HepG2 (cell line): ENCODE measurements at regions not wholly inside any gene's neighbourhood (a gene's known extent, or its start where the extent isn't known, plus 50 kb on each side); places are given as distances from the start of the nearest gene placed in this dataset.
A peak's percentile ranks its signal among the peaks of the same experiment; 100 is the strongest.

Experiments used
- ATAC-seq: fragments of 200-7000 bp; cut with Tn5 transposase; 3 replicates; pipeline ENCODE4 v1.9.1; 2020; ENCODE audit warnings: mild to moderate bottlenecking, moderate library complexity
- BruUV-seq: library from RNA; stranded (reverse); fragments of 400-500 nt; replicated peaks from 2 replicates; lab custom pipeline; 2021; lab: Mats Ljungman, UMichigan
- CTCF ChIA-PET: fragments of 300-600 bp; formaldehyde crosslinking; extraction: SDS; loops from one replicate; lab custom pipeline; 2021; ENCODE audit warnings: low total read pairs, inconsistent platforms, low intra/inter-chr PET ratio; lab: Yijun Ruan, JAX
- POLR2A ChIA-PET: fragments of 350-600 bp; sonication (Branson Sonifier 250); formaldehyde crosslinking; loops from one replicate; lab custom pipeline; 2020; ENCODE audit warnings: antibody characterized with exemption, inconsistent platforms; lab: Yijun Ruan, JAX
- DNase-seq: peaks from one replicate; pipeline ENCODE4 v3.0.0-alpha.2; 2015; ENCODE audit warnings: low spot score
- FAIRE-seq: peaks from 3 replicates; lab custom pipeline; 2011; peaks lifted over from hg19 to GRCh38; lab: Jason Lieb, UNC
- H2AFZ ChIP-seq: one replicate; pipeline ENCODE4 v1.6.1; 2011; ENCODE audit warnings: low read length, inconsistent platforms
- H3K27ac ChIP-seq: fragments of 300-600 bp; 3 replicates; pipeline ENCODE4 v1.8.0; 2011; ENCODE audit warnings: mixed run types, mild to moderate bottlenecking, mixed read lengths, low read length, inconsistent platforms; ENCODE audit not compliant: insufficient read depth; ENCODE audit errors: extremely low read length
- H3K27me3 ChIP-seq, 2 experiments: fragments of 200-600 bp in 1 of 2; 2 replicates in 1 of 2; 3 replicates in 1 of 2; pipeline versions ENCODE4 v1.6.0 to v1.8.0; 2011; ENCODE audit warnings: low read length in 2 of 2, mild to moderate bottlenecking in 2 of 2, moderate library complexity in 2 of 2, inconsistent platforms in 1 of 2; ENCODE audit not compliant: insufficient read depth in 2 of 2, control insufficient read depth in 1 of 2
- H3K36me3 ChIP-seq, 2 experiments: fragments of 200-600 bp in 1 of 2; replicated peaks in 1 of 2; 2 replicates in 1 of 2; 3 replicates in 1 of 2; pipeline versions ENCODE4 v1.5.1 to v1.8.0; 2011; ENCODE audit warnings: low read length in 2 of 2, inconsistent platforms in 1 of 2; ENCODE audit not compliant: insufficient read depth in 2 of 2, control insufficient read depth in 1 of 2
- H3K4me1 ChIP-seq: 2 replicates; pipeline ENCODE4 v1.5.1; 2012; ENCODE audit warnings: low read length, inconsistent platforms; ENCODE audit not compliant: insufficient read depth
- H3K4me2 ChIP-seq: 2 replicates; pipeline ENCODE4 v1.6.0; 2011; ENCODE audit warnings: low read depth, low read length, inconsistent platforms
- H3K4me3 ChIP-seq, 3 experiments: fragments of 200-600 bp in 1 of 3; sonication (generic), shearing (Covaris generic) in 1 of 3; replicated peaks in 1 of 3; 2 replicates each; pipeline ENCODE4 v1.5.1; 2011 to 2016; ENCODE audit warnings: low read length in 3 of 3, inconsistent platforms in 2 of 3, low read depth in 2 of 3, mild to moderate bottlenecking in 2 of 3, control low read depth in 1 of 3, mixed read lengths in 1 of 3; ENCODE audit not compliant: insufficient read depth in 1 of 3
- H3K79me2 ChIP-seq: one replicate; pipeline ENCODE4 v1.6.1; 2011; ENCODE audit warnings: low read length, inconsistent platforms; ENCODE audit not compliant: insufficient read depth
- H3K9ac ChIP-seq: 2 replicates; pipeline ENCODE4 v1.6.0; 2011; ENCODE audit warnings: mild to moderate bottlenecking, low read depth, low read length, inconsistent platforms; ENCODE audit not compliant: insufficient read depth
- H3K9me3 ChIP-seq: 2 replicates; pipeline ENCODE4 v1.5.1; 2012; ENCODE audit warnings: mild to moderate bottlenecking, low read length
- H4K20me1 ChIP-seq: 2 replicates; pipeline ENCODE4 v1.6.0; 2011; ENCODE audit warnings: inconsistent platforms, mild to moderate bottlenecking, low read length, moderate library complexity; ENCODE audit not compliant: insufficient read depth
- ATF7 ChIP-seq, 2 experiments: fragments of 450-650 bp in 1 of 2; sonication (generic) in 1 of 2; formaldehyde crosslinking in 1 of 2; IDR thresholded peaks; 2 replicates each; pipeline versions ENCODE4 v1.4.0 to v1.6.1; 2016 to 2020; ENCODE audit warnings: antibody characterized with exemption in 1 of 2, mild to moderate bottlenecking in 1 of 2, missing genetic modification reagents in 1 of 2
- GTF2F1 ChIP-seq: fragments of 150-350 bp; IDR thresholded peaks from 2 replicates; pipeline ENCODE4 v1.6.1; 2014; ENCODE audit warnings: low read length
- SIX4 ChIP-seq: sonication (generic); formaldehyde crosslinking; IDR thresholded peaks from 2 replicates; pipeline ENCODE4 v1.4.0; 2020; ENCODE audit warnings: missing genetic modification reagents
- TSC22D2 ChIP-seq: sonication (generic); formaldehyde crosslinking; IDR thresholded peaks from 2 replicates; pipeline ENCODE4 v1.5.1; 2020; ENCODE audit warnings: missing genetic modification reagents, mild to moderate bottlenecking, borderline replicate concordance
- ZNF33A ChIP-seq: sonication (generic); formaldehyde crosslinking; IDR thresholded peaks from 2 replicates; pipeline ENCODE4 v1.5.1; 2020; ENCODE audit warnings: missing genetic modification reagents, mild to moderate bottlenecking, moderate library complexity, borderline replicate concordance
- ZNF720 ChIP-seq: sonication (generic); formaldehyde crosslinking; IDR thresholded peaks from 2 replicates; pipeline ENCODE4 v1.4.0; 2020; ENCODE audit warnings: missing genetic modification reagents
- WGBS: methylation state at CpG from one replicate; pipeline ENCODE4 v1.1.6; 2017; ENCODE audit warnings: low lambda C conversion rate; 5-methylcytosine and 5-hydroxymethylcytosine counted together
- in situ Hi-C: cut with HindIII; loops from 2 replicates; pipeline ENCODE4 v1.10.0; 2017; ENCODE audit warnings: low pct_unique_long_range_greater_than_20kb; ENCODE audit not compliant: extremely low pct_ligation_motif_present
- intact Hi-C: fragments of 100-400 bp; cut with micrococcal nuclease; formaldehyde crosslinking; loops from one replicate; pipeline ENCODE4 v1.10.0; 2022; ENCODE audit not compliant: unreplicated experiment
- TF ChIP-seq, protein P1 (sequence below): sonication (generic); formaldehyde crosslinking; IDR thresholded peaks from 2 replicates; pipeline ENCODE4 v1.5.1; 2020; ENCODE audit warnings: mild to moderate bottlenecking, missing genetic modification reagents
- TF ChIP-seq, protein P2 (sequence below): sonication (generic); formaldehyde crosslinking; conservative IDR thresholded peaks from 2 replicates; pipeline ENCODE4 v1.4.0; 2020; ENCODE audit warnings: missing genetic modification reagents

- no peaks in the 10 kb centered on the region for H3K79me2 ChIP-seq
- ATAC-seq, result no peak
- no peaks in the 10 kb centered on the region for H3K9me3 ChIP-seq
- H3K27ac ChIP-seq, result no peak overlapping the region
- no peak overlapping the region for H3K4me3 ChIP-seq
- TF ChIP-seq ZNF720 (CRISPR knock-in tag) (no peak), ATF7 (IDR thresholded peaks at IDR 0.05) (peak; percentile 32), ATF7 (CRISPR knock-in tag; IDR thresholded peaks at IDR 0.05) (no peak), ZNF33A (CRISPR knock-in tag) (no peak), TSC22D2 (CRISPR knock-in tag) (no peak), GTF2F1 (no peak), SIX4 (CRISPR knock-in tag) (no peak)
- TF ChIP-seq, protein P1, sequence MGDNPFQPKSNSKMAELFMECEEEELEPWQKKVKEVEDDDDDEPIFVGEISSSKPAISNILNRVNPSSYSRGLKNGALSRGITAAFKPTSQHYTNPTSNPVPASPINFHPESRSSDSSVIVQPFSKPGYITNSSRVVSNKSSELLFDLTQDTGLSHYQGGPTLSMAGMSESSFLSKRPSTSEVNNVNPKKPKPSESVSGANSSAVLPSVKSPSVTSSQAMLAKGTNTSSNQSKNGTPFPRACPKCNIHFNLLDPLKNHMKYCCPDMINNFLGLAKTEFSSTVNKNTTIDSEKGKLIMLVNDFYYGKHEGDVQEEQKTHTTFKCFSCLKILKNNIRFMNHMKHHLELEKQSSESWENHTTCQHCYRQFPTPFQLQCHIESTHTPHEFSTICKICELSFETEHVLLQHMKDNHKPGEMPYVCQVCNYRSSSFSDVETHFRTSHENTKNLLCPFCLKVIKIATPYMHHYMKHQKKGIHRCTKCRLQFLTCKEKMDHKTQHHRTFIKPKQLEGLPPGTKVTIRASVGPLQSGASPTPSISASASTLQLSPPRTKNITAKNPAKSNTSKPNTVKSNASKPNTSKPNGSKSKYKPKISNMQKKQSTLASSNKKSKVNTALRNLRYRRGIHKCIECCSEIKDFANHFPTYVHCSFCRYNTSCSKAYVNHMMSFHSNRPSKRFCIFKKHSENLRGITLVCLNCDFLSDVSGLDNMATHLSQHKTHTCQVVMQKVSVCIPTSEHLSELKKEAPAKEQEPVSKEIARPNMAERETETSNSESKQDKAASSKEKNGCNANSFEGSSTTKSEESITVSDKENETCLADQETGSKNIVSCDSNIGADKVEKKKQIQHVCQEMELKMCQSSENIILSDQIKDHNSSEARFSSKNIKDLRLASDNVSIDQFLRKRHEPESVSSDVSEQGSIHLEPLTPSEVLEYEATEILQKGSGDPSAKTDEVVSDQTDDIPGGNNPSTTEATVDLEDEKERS, result no peak
- TF ChIP-seq, protein P2, sequence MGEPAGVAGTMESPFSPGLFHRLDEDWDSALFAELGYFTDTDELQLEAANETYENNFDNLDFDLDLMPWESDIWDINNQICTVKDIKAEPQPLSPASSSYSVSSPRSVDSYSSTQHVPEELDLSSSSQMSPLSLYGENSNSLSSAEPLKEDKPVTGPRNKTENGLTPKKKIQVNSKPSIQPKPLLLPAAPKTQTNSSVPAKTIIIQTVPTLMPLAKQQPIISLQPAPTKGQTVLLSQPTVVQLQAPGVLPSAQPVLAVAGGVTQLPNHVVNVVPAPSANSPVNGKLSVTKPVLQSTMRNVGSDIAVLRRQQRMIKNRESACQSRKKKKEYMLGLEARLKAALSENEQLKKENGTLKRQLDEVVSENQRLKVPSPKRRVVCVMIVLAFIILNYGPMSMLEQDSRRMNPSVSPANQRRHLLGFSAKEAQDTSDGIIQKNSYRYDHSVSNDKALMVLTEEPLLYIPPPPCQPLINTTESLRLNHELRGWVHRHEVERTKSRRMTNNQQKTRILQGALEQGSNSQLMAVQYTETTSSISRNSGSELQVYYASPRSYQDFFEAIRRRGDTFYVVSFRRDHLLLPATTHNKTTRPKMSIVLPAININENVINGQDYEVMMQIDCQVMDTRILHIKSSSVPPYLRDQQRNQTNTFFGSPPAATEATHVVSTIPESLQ (CRISPR knock-in tag), result no peak
- POLR2A ChIA-PET, result no interaction called here
- H3K4me2 ChIP-seq, result no peak overlapping the region
- H3K36me3 ChIP-seq, result no peaks in the 10 kb centered on the region
- intact Hi-C loops (no loop called here), in situ Hi-C loops (no loop called here)
- H3K27me3 ChIP-seq, result no peaks in the 10 kb centered on the region
- CTCF ChIA-PET, result no interaction called here
- no TSS peak for BruUV-seq
- H3K4me1 ChIP-seq, result no peaks in the 10 kb centered on the region
- 45% methylated on average over 4 of the region's 4 CpGs for WGBS
- H2AFZ ChIP-seq, result no peak overlapping the region
- no peak for FAIRE-seq
- no peak overlapping the region for H3K9ac ChIP-seq
- H4K20me1 ChIP-seq, result no peaks in the 10 kb centered on the region
- DNase-seq, result no peak
Measured at GRCh38 chr9:105850852-105851500, 156.6 kb downstream of the TMEM38B start.
